ENCODE measurements at regions not wholly inside any gene's neighbourhood (a gene's known extent, or its start where the extent isn't known, plus 50 kb on each side); places are given as distances from the start of the nearest gene placed in this dataset.
"Not testable (repeated sequence)": the region's sequence is repeated elsewhere in the genome, so short reads cannot be mapped to it uniquely, and the experiment has no call there.

DNA sequence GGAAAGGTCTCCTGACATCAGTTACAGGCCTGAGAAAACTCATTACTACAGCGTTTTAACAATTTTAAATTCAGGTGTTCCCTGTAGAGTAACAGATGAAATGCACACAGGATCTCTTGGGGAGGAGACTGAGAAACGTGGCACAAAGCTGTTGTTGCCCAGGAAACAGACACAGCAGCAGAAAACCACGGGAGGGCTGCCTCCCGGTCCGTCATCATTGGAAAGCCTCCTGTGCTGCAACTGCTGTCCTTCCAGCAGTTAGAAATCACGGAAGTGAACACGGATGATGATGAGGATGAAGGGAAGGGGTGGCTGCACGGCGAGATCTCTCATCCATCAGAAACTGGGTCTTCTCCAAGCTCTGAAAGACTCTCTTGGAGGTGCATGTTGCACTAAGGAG lies 94.6 kb upstream of the RNF32 start:
- DNase-seq = no peak

DNA sequence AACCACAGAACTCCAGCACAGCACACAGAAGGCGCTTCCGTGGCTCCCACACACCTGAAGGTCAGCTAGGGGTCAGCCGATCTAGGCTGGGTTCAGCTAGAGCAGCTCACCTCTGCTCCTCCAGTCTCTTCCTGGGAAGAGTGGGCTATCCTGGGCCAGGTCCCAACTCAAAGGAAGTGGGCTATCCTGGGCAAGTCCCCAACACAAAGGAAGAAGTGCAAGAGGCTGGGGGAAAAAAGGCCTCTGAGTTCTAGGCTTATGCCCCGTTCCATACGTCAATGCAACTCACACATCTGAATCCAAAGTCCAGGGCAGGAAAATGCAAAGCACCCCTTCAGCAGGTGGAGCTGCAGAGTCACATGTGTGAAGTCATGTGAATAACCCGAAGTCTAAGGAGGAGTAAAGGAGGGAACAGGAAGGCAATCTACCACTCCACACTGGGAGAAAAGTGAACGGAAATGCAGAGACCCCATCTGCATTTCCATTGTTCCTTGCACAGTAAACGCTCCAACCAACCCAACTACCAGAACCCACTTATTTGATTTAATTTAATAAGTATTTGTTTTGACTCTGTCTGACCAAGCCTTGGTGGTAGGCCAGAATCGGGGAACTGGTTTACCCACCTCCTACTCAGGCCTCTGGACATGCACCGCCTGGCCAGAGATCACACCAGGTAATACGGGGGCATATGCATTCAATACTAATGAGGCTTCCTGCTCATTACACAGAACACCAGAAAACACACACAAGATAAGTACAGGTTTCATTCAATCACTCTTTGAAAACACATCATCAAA lies 95.5 kb upstream of the RNF32 start:
- no peak for DNase-seq

DNA sequence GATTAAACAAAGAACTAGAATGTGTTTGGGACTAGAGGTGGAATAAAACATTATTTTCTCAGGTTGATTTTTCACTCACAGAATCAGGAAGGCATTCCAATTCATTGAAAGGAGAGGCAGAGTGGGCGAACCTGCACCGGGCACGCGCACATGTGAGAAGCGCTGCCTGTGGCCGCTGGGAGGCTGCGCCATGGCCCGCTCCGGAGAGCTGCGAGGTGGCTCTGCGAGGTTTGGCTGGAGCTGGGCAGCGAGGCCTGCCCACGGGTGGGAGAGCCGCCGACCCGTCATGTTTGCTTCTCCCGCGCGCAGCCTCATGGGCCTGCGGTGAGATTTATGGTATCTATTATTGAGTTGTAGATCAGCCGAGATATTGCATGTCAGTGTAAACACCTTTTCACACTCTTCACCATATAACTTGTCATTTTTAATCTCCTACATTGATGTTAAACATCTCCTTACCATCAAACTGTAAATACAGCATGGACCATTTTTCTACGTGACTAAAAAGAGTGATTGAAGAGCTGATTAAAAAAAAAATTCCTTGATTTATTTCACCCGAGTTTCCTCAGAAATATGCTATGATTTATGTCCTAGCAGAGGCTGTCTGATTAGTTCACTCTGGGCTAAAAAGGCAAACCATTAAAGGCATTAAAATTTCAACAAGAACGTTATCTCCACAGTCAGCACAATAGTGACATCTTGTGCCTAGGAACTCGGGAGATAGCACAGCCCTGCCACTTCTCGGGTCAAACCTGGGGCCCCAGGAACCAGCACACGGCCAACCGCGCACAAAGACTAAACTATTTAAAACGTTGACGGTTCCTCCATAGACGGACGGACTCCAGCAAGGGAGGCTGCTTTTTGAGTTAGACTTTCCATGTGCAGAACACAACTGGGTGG lies 96.6 kb upstream of the RNF32 start:
- no peak for DNase-seq

DNA sequence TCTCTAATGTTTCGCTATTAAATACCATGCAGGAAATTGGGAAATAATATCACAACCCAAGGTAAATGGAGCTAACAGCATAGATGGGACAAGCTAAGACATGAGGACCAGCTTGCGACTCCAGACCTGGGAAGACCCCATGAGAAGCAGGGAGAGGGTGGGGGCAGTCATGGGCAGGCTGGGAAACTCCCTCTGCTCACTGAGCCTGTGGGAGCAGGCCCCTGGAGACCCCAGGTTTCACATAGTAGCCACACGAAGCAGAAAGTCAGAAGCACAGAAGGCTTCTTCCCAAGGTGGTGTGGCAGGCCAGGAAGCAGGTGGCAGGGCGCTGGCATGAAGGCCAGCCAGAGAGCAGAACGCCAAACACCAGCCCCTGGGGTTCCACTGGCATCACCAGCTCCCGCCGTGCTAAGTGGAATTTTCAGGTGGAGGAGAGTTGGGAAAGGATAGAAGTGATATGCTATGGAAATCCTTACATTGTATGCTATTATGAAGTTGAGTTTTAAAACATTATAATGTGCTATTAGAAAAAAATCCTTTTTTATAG lies 99.9 kb upstream of the RNF32 start:
- no peak for DNase-seq

DNA sequence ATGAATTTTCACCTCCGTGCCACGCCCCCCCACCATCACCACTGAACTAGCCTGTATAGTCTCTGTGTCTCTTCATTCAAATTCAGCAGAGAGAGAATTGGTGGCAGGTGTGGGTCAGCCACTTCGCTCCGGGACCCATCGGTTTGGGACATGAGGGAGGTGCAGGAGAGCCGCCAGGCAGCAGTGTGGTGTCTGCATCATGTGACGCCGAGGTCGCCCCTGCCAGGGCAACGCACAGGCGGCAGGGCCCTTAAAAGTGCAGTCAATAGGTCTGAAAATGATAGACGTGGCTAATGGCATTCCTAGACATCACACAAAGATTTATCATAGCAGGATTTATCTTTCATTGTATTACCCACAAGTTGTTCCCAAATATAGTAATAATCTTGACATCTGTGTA lies 100.6 kb upstream of the RNF32 start:
- no peak for DNase-seq

DNA sequence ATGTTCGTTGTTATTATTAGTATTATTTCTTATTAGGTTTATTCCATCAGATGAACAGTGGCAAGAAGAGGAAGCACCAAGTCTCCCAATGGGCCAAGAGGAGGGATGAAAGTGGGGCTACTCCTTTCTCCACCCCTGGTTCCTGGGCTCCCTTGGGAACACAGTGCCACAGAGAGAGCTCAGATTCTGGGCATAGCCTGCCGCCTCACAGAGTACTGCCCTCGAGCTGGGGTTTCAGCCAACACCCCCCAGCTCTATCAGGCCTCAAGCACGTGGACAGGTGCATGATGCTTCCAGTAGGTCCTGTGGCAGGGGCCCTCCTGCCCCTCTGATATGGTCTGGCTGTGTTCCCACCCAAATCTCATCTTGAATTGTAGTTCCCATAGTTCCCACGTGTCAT lies 103.6 kb upstream of the RNF32 start:
- no peak for DNase-seq

DNA sequence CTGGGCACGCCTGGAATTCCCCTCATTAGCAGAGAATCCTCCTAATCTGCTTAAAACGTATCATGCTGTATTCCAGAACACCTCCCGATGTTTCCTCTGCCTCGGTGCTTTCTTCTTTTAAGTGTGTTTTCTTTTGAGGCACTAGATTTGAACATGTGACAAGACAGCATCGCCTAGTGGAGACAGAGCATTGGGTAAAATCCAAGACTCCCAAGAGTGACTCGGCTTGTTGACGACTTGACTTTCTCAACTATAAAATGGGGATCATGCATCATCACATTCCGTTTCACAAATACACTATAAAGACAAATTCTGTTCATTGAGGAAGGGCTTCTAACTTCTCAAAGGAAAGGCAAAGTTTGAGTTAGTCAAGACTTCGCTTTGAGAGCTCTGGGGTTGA lies 105.6 kb upstream of the RNF32 start:
- no peak for DNase-seq

DNA sequence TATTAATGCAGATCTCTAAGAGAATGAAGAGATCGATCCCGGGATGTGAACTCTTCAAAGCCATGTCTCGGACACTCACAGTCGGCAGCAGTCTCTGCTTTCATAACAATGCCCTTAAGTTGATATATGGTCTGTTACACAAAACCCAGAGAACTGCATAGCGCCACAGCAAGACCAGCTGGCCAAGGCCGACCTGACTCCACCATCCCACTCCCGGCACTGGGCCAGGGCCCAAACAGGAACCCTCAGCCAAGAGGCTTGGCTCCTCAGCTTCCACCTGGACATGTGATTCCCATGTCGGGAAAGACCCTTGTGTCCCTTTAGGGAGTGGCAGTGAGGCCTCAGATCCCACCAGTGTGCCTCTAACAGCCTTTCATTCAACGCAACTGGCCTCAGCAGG lies 106.6 kb upstream of the RNF32 start:
- DNase-seq = no peak

DNA sequence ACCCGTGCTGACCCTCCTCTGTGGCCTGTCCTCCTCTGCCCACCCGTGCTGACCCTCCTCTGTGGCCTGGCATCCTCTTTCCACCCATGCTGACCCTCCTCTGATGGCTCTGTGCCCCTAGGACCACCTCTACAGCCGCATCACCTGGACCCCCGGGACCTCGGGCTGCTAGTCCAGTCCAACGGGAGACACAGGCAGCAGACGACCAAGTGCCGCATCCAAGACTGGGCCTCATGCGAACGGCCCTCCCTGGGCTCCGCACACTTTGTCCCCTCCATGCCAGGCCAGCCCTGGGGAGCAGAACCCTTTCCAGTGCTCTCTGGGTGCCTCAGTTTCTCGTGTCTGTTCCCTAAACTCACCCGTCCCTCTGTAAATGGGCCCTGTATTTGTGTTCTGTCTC lies 107.2 kb upstream of the RNF32 start:
- DNase-seq = no peak

DNA sequence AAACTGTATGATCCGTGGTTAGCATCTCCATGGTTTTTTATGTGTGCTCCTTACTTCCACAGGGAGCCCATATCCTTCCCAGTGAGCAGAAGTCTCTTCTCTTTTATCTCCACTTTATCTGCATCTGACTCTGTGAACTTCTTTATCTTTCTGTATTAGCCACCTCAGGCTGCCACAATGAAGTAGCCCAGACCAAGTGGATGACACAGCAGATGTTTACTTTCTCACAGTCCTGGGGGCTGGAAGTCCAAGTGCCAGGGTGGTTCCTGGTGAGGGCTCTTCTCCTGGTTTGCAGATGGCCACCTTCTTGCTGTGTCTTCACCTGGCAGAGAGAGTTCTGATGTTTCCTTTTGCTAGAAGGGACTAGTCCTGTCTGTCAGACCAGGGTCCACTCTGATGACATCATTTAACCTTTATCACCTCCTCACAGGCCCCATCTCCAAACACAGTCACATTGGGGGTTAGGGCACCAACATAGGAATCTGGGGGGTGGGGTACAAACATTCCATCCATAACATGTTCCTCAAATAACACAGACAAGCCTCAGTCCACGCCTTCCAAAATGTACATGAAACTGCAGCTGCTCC lies 108.5 kb upstream of the RNF32 start:
- no peak for DNase-seq

DNA sequence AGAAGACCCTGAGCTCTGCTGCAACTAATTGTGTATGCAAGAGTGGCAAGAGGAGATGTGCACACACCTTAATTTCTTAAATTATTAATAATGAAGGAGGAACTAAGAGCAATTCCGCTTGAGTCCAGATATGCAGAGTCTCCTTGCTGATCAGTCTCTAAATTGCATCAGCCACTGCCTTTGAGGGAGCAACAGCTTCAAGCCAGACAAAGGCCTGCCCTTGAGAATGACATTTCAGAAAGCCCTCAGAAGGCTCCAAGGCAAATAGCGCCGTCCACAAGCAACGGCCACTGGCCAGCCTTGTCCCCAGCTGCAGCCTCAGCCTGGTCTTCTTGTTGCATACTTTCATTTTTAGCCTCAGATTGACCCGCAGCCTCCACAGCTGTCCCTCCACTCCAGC lies 110.6 kb upstream of the RNF32 start:
- no peak for DNase-seq

DNA sequence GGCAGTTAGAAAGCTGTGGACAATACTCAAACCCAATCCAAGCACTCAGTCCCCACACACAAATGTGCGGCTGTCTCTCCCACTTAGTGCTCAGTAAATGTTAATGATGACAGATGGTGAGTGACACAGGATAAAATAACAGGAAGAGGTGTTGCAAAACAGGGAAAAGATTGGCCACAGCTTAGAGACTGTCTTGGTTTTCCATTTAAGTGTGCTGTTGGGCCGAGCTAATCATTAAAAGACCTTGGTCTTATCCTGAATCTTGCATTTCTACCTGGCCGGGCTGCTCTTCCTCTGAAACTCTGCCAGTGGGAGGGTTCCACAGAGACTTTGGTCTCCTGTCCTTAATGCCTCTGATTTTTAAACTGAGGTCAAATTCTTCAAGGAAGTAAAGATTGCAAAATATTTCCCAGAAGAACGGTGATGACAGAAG lies 113.1 kb upstream of the RNF32 start:
- no peak for DNase-seq

DNA sequence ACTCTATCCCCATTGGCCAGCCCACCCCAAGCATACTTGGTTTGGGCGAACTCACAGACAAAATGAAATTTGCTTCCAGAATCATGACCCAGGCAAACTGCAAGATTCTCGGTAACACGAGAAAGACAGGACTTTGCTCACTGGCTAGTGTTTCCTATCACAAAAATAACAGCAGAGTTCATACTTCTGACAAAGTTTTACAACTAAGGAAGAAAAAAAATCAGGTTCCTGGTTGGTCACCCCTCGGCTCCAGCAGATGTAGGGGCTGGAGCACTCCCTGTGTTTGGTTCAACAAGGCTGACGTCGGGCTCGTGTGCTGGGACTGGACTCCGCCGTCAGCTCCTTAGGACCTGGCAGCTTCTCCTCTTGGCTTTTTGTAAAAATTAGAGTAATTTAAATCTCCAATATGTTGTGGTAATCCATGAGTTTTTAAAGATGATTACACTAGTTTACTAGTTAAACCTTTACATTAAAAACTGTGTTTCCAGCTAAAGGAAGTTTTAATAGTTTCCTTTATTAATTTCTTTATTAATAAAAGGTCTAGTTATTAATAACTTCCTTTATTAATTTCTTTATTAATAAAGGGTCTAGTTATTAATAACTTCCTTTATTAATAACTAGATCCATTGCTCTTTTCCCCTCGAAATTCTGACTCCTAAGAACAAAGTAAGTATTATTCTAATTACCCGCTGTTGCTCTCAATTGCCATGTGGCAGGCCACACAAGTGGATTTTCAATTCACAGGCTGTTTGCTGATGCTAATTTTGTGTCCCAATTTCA lies 115.6 kb upstream of the RNF32 start:
- DNase-seq = no peak

DNA sequence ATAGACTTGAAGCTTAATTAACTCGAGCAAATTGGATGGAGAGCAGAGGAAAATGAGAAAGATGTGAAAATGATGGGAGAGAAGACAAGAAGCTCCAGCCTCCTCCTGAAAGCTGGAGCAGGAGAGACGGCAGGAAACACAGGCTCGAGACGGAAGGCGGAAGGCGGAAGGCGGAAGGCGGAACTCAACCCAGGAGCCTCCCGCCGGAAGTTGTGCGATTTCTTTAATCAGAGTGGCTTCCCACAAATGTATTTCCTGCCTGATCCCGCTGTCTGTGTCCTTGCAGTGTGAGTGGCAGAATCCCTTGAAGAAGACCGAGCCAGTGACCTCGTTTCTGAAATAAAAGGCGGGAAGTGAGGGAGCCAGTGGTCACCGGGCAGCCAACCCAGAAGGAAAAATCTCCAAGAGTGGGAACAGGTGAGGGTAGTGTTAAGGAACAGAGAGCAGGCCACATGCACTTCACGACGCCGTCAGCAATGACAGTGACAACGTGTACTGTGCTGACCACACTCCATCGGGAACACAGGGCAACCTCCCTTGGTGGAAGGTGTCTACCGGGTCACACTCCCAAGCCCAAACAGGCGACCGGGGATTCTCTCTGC lies 117.0 kb upstream of the RNF32 start:
- no peak for DNase-seq

DNA sequence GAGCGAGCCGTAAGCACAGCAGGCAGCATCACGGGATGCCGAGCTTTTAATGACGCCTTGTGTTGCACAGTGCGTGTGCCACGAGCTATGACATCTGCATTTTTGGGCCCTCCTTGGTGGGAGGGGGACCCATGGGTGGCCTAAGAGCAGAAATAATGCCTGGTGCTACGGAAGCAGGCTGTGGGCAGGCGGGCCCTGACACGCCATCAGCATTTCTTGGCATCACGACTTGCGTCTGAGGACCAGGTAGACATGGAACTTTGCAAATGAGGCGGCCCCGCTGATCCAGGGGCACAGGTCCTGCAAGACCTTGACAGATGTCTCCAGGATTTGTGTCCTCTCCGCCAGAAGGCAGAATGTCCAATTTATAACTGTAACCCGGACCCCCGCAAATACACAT lies 117.8 kb upstream of the RNF32 start:
- DNase-seq = no peak

DNA sequence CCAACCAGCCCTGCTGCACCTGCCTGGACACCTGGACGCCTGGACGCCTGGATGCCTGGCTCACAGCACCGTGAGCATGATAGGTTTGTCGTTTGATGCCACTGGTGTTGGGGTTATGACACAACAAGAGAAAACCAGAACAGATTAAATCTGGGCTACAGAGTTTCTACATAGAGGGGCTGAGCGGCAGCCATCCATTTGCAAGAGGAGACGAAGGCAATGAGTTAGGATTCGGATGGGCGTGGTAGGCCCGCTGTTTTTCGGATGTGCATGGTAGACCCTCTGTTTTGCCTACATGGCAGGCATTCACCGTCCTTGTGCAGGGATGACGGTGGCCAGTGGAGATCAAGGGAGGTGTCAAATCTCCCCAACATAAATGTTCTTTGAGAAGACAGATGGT lies 121.5 kb upstream of the RNF32 start:
- DNase-seq = no peak

DNA sequence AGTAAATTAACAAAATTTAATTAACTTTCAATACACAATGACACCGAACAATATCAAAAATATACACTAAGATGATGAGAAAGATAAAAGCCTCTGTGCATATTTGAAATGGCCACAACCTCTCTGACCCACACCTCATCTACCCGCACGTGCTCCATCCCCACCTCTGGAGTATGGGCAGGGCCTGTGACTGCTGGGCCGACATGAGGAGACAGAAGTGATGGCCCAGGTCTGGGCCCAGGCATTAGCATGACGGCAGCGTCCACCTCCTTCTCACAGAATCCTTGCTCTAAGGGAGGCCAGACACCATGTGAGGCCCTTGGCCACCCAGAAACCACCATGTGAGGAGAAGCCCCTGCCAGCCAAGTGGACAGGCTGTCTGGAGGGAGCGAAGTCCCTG lies 122.1 kb upstream of the RNF32 start:
- no peak for DNase-seq

DNA sequence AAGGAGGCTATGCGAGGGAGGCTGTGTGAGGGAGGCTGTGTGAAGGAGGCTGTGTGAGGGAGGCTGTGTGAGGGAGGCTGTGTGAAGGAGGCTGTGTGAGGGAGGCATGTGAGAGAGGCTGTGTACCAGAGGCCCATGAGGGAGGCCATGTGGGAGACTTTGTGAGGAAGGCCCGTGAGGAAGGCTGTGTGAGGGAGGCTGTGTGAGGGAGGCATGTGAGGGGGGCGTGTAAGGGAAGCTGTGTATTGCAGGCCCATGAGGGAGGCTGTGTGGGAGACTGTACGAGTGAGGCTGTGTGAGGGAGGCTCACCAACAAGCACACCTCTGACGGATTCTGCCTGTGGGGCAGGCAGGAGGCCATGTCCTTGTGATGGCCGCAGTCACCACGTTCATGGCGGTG lies 122.7 kb upstream of the RNF32 start:
- DNase-seq = not testable (repeated sequence)

DNA sequence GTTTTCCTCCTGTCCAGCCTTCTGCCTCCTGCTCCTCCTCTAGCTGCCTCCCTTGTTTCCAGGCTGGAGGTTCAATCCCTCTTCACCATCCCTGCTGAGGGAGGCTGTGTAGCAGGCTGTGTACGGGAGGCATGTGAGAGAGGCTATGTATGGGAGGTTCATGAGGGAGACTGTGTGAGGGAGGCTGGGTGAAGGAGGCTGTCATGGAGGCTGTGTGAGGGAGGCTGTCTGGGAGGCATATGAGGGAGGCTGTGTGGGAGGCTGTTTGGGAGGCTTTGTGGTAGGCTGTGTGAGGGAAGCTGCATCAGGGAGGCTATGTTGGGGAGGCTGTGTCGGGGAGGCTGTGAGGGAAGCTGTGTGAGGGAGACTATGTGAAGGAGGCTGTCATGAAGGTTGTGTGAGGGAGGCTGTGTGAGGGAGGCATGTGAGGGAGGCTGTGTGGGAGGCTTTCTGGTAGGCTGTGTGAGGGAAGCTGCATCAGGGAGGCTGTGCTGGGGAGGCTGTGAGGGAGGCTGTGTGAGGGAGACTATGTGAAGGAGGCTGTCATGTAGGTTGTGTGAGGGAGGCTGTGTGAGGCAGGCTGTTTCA lies 123.7 kb upstream of the RNF32 start:
- DNase-seq = no peak

DNA sequence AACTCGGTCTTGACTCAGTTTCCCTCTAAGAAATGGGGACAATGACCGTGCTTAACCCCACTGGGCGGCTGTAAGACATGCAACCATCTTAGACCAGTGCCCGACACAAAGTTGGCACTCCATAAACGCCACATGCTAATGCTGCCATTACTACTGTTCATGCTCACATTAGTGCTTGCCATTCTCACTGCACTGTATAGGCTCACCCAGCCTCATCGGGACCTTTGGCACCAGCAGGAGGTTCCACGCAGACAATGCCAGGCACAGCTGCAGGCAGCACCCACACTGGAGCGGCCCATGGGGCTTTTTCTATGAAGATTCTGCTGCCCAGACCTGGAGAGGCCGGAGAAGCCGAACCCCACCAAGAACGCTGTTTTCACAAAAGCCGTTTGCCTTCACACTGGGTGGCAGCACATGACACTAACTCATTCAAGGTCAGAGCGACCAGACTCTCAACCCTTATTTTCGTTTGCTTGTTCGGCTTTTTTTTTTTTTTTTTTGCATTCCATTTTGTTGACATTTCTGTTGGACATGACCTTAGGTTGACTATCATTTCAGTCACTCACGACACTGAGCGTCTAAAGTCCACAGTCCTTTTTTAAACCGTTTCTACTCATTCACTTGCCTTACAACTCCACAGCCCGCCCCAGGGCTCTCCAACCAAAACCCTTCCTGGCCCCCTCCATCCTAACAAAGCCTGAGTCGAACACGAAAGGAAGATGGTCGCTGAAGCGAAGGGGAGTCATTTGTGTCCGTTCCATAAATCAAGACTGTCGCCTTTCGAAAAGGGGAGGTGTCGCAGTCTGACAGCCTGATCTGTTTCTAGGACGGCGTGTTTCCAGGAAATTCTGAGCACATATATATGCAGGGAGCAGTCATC lies 124.4 kb upstream of the RNF32 start:
- no peak for DNase-seq

DNA sequence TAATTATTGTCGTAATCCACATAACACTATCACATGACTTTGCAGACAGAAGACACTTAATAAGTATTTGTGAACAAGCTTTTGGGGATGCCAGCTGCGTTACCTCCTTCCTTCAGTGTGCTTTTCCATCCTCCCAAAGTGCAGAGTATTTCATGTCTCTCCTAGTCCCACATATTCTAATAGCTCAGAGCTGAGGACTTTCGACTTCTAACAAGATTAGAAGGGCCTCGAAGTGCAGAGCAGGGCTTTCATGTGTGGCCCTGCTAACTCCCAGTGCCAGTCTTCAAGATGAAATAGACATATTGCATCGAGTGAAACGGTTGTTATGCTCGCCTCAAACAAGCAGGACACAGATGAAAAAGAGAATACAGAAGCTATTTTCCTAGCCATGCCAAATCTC lies 125.7 kb upstream of the RNF32 start:
- no peak for DNase-seq

Data from activated naive CD4-positive, alpha-beta T cell treated with anti-CD3 and anti-CD28 coated beads, Interleukin-2, amount 50 U/mL, for 16 hours (primary cell).